Astrocyte (in vitro differentiated cells and primary cell): ENCODE measurements at regions not wholly inside any gene's neighbourhood (a gene's known extent, or its start where the extent isn't known, plus 50 kb on each side); places are given as distances from the start of the nearest gene placed in this dataset.

Experiments
- CTCF ChIP-seq: IDR thresholded peaks from 2 replicates; pipeline ENCODE4 v1.5.1; 2011; ENCODE audit warnings: low read depth, mild to moderate bottlenecking, inconsistent platforms, low read length, moderate library complexity; ENCODE audit not compliant: insufficient read depth
- EZH2 ChIP-seq: IDR thresholded peaks from 2 replicates; pipeline ENCODE4 v1.6.1; 2012; ENCODE audit warnings: mild to moderate bottlenecking, low read length, inconsistent platforms; ENCODE audit not compliant: insufficient read depth

- TF ChIP-seq CTCF (no peak), EZH2 (no peak)
Observed at GRCh38 chr2:161480123-161480522, 64.0 kb downstream of the TBR1 start.
